ENCODE measurements at regions not wholly inside any gene's neighbourhood (a gene's known extent, or its start where the extent isn't known, plus 50 kb on each side); places are given as distances from the start of the nearest gene placed in this dataset.

- TF ChIP-seq CTCF (IDR thresholded peaks at IDR 0.05) (no peak), POLR2A (IDR thresholded peaks at IDR 0.05) (no peak), POLR2AphosphoS5 (IDR thresholded peaks at IDR 0.05) (no peak)
Measured at GRCh38 chr7:156527458-156527890, 113.1 kb upstream of the RNF32 start.

All from upper lobe of left lung (tissue), 4 donors.